Epidermal melanocyte (primary cell): ENCODE measurements at regions not wholly inside any gene's neighbourhood (a gene's known extent, or its start where the extent isn't known, plus 50 kb on each side); places are given as distances from the start of the nearest gene placed in this dataset.
A peak's percentile ranks its signal among the peaks of the same experiment; 100 is the strongest.

ENCODE experiments used
- DNase-seq: peaks from one replicate; pipeline ENCODE4 v3.0.0; 2011; ENCODE audit warnings: low spot score; ENCODE audit not compliant: insufficient read length

- DNase-seq = no peak
Observed at GRCh38 chr6:165956874-165957273, 210.8 kb downstream of the TBXT start.

- DNase-seq = no peak
Observed at GRCh38 chr6:165952514-165952913, 215.1 kb downstream of the TBXT start.

- no peak for DNase-seq
Observed at GRCh38 chr6:165950316-165950715, 217.3 kb downstream of the TBXT start.

- no peak for DNase-seq
Observed at GRCh38 chr6:165949324-165949723, 218.3 kb downstream of the TBXT start.

GRCh38 chr6:165944002-165944466 is 223.6 kb downstream of the TBXT start:
- DNase-seq = no peak

GRCh38 chr6:165941786-165942185 is 225.9 kb downstream of the TBXT start:
- no peak for DNase-seq

GRCh38 chr6:165941249-165941775 is 226.3 kb downstream of the TBXT start:
- DNase-seq = no peak

GRCh38 chr6:165940366-165940765 is 227.3 kb downstream of the TBXT start:
- DNase-seq = no peak

GRCh38 chr6:165939601-165940290 is 227.9 kb downstream of the TBXT start:
- no peak for DNase-seq

GRCh38 chr6:165939047-165939446 is 228.6 kb downstream of the TBXT start:
- no peak for DNase-seq

GRCh38 chr6:165937564-165938358 is 229.9 kb downstream of the TBXT start:
- DNase-seq = no peak

- DNase-seq = no peak
Observed at GRCh38 chr6:165936660-165937059, 231.0 kb downstream of the TBXT start.

- no peak for DNase-seq
Observed at GRCh38 chr6:165936096-165936495, 231.6 kb downstream of the TBXT start.

- DNase-seq = no peak
Observed at GRCh38 chr6:165931675-165932074, 236.0 kb downstream of the TBXT start.

- DNase-seq = no peak
Observed at GRCh38 chr6:165930668-165931214, 236.9 kb downstream of the TBXT start.

GRCh38 chr6:165929607-165930006 is 238.0 kb downstream of the TBXT start:
- no peak for DNase-seq

- DNase-seq = no peak
Observed at GRCh38 chr6:165926378-165926777, 241.3 kb downstream of the TBXT start.

GRCh38 chr6:165925474-165926156 is 242.0 kb downstream of the TBXT start:
- DNase-seq = no peak

GRCh38 chr6:165922309-165922794 is 245.3 kb downstream of the TBXT start:
- DNase-seq = peak; percentile 83

- no peak for DNase-seq
Observed at GRCh38 chr6:165920896-165921671, 246.6 kb downstream of the TBXT start.

GRCh38 chr6:165917576-165917975 is 250.1 kb downstream of the TBXT start:
- DNase-seq = no peak
